ENCODE measurements at regions not wholly inside any gene's neighbourhood (a gene's known extent, or its start where the extent isn't known, plus 50 kb on each side); places are given as distances from the start of the nearest gene placed in this dataset.

GRCh38 chr1:229841230-229841629 is 215.2 kb downstream of the URB2 start:
- no peak overlapping the region for H3K27ac ChIP-seq (ENCODE audit: low read depth, low read length, severe bottlenecking)
- 80 to 84% methylated on average over 4 to 5 of the region's 5 CpGs for WGBS, 2 experiments (ENCODE audit: insufficient coverage in 2 of 2)
- no peaks in the 10 kb centered on the region for H3K4me1 ChIP-seq (ENCODE audit: control insufficient read depth, insufficient read depth, low read length, poor library complexity, severe bottlenecking)
- no peaks in the 10 kb centered on the region for H3K36me3 ChIP-seq (ENCODE audit: control insufficient read depth, insufficient read depth, low read length)
- H3K4me3 ChIP-seq (ENCODE audit: extremely low read depth, insufficient read depth, low read length, poor library complexity, severe bottlenecking): no peak overlapping the region
- no peaks in the 10 kb centered on the region for H3K9me3 ChIP-seq (ENCODE audit: control insufficient read depth, low read length)

GRCh38 chr1:229842302-229843255 is 216.5 kb downstream of the URB2 start:
- Histone ChIP-seq H3K4me1 (ENCODE audit: control insufficient read depth, insufficient read depth, low read length, poor library complexity, severe bottlenecking) (no peaks in the 10 kb centered on the region), H3K9me3 (ENCODE audit: control insufficient read depth, low read length) (no peaks in the 10 kb centered on the region), H3K27ac (ENCODE audit: low read depth, low read length, severe bottlenecking) (no peak overlapping the region), H3K36me3 (ENCODE audit: control insufficient read depth, insufficient read depth, low read length) (no peaks in the 10 kb centered on the region), H3K4me3 (ENCODE audit: extremely low read depth, insufficient read depth, low read length, poor library complexity, severe bottlenecking) (no peak overlapping the region)
- WGBS, 2 experiments (ENCODE audit: insufficient coverage in 2 of 2): 81 to 87% methylated on average over 4 to 7 of the region's 10 CpGs

DNA sequence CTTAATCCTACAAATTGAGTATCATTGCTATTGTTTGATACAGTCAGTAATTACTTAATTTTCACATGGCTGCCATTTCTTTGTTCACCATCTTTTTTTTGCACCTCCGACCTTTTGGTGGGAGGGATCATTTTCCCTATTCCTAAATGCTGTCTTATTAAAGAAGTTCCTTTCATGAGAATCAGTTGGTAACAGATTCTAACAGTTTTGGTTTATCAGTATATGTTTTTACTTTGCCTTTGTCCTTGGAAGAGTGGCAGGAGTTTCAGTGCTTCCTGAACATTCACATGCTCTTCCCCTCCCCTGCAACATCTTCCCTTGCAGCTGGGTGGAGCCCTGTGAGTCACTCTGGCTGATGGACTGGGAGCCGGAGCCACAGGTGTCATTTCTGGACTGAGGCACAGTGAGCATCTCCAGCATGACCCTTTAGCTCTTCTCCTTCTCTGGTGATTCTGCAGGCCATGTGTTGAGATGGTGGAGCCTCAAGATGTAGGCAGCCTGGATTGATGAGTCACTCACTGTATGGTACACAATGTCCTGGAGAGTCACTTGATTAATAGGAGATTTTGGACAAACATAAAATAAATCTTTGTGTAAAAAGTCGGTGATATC is 217.7 kb downstream of the URB2 start:
- no peaks in the 10 kb centered on the region for H3K9me3 ChIP-seq (ENCODE audit: control insufficient read depth, low read length)
- no peaks in the 10 kb centered on the region for H3K4me1 ChIP-seq (ENCODE audit: control insufficient read depth, insufficient read depth, low read length, poor library complexity, severe bottlenecking)
- 63 to 77% methylated on average over 1 to 2 of the region's 3 CpGs for WGBS, 2 experiments (ENCODE audit: insufficient coverage in 2 of 2)
- H3K4me3 ChIP-seq (ENCODE audit: extremely low read depth, insufficient read depth, low read length, poor library complexity, severe bottlenecking): no peak overlapping the region
- H3K36me3 ChIP-seq (ENCODE audit: control insufficient read depth, insufficient read depth, low read length): no peaks in the 10 kb centered on the region
- H3K27ac ChIP-seq (ENCODE audit: low read depth, low read length, severe bottlenecking): no peak overlapping the region

GRCh38 chr1:229844675-229845074 is 218.6 kb downstream of the URB2 start:
- Histone ChIP-seq H3K36me3 (ENCODE audit: control insufficient read depth, insufficient read depth, low read length) (no peaks in the 10 kb centered on the region), H3K4me1 (ENCODE audit: control insufficient read depth, insufficient read depth, low read length, poor library complexity, severe bottlenecking) (no peaks in the 10 kb centered on the region), H3K27ac (ENCODE audit: low read depth, low read length, severe bottlenecking) (no peak overlapping the region), H3K9me3 (ENCODE audit: control insufficient read depth, low read length) (no peaks in the 10 kb centered on the region), H3K4me3 (ENCODE audit: extremely low read depth, insufficient read depth, low read length, poor library complexity, severe bottlenecking) (no peak overlapping the region)
- 89 to 93% methylated on average over 6 of the region's 6 CpGs for WGBS, 2 experiments (ENCODE audit: insufficient coverage in 2 of 2)

- Histone ChIP-seq H3K9me3 (ENCODE audit: control insufficient read depth, low read length) (no peaks in the 10 kb centered on the region), H3K4me1 (ENCODE audit: control insufficient read depth, insufficient read depth, low read length, poor library complexity, severe bottlenecking) (no peaks in the 10 kb centered on the region), H3K27ac (ENCODE audit: low read depth, low read length, severe bottlenecking) (no peak overlapping the region), H3K4me3 (ENCODE audit: extremely low read depth, insufficient read depth, low read length, poor library complexity, severe bottlenecking) (no peak overlapping the region), H3K36me3 (ENCODE audit: control insufficient read depth, insufficient read depth, low read length) (no peaks in the 10 kb centered on the region)
- WGBS, 2 experiments (ENCODE audit: insufficient coverage in 2 of 2): 77 to 100% methylated on average over 2 to 3 of the region's 4 CpGs
These were observed 219.5 kb downstream of the URB2 start for GRCh38 chr1:229845410-229846138.

DNA sequence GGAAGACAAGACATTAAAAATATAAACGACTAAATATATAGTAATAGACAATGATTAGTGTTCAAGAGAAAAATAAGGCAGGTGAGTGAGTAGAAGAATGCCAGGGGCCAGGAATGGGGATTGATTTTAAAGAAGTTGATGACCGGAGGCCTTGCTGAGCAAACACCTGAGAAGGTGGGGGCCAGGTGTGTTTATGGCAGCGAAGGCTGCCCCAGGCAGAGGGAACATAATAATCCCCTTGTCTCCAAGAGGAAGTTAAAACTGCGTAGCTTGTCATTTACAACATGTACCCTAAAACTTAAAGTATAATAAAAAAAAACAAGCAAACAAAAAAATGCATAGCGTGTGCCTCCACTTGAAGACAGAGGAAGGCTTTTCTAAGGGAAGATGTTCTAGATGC is 220.3 kb downstream of the URB2 start:
- Histone ChIP-seq H3K27ac (ENCODE audit: low read depth, low read length, severe bottlenecking) (no peak overlapping the region), H3K36me3 (ENCODE audit: control insufficient read depth, insufficient read depth, low read length) (no peaks in the 10 kb centered on the region), H3K9me3 (ENCODE audit: control insufficient read depth, low read length) (no peaks in the 10 kb centered on the region), H3K4me1 (ENCODE audit: control insufficient read depth, insufficient read depth, low read length, poor library complexity, severe bottlenecking) (no peaks in the 10 kb centered on the region), H3K4me3 (ENCODE audit: extremely low read depth, insufficient read depth, low read length, poor library complexity, severe bottlenecking) (no peak overlapping the region)
- WGBS, 2 experiments (ENCODE audit: insufficient coverage in 2 of 2): 83 to 93% methylated on average over 2 to 3 of the region's 5 CpGs

GRCh38 chr1:229848752-229849677 is 218.0 kb upstream of the GALNT2 start:
- H3K4me3 ChIP-seq (ENCODE audit: extremely low read depth, insufficient read depth, low read length, poor library complexity, severe bottlenecking): no peak overlapping the region
- H3K9me3 ChIP-seq (ENCODE audit: control insufficient read depth, low read length): no peaks in the 10 kb centered on the region
- 43 to 78% methylated on average over 1 to 6 of the region's 9 CpGs for WGBS, 2 experiments (ENCODE audit: insufficient coverage in 2 of 2)
- H3K27ac ChIP-seq (ENCODE audit: low read depth, low read length, severe bottlenecking): no peak overlapping the region
- H3K4me1 ChIP-seq (ENCODE audit: control insufficient read depth, insufficient read depth, low read length, poor library complexity, severe bottlenecking): no peaks in the 10 kb centered on the region
- no peaks in the 10 kb centered on the region for H3K36me3 ChIP-seq (ENCODE audit: control insufficient read depth, insufficient read depth, low read length)

DNA sequence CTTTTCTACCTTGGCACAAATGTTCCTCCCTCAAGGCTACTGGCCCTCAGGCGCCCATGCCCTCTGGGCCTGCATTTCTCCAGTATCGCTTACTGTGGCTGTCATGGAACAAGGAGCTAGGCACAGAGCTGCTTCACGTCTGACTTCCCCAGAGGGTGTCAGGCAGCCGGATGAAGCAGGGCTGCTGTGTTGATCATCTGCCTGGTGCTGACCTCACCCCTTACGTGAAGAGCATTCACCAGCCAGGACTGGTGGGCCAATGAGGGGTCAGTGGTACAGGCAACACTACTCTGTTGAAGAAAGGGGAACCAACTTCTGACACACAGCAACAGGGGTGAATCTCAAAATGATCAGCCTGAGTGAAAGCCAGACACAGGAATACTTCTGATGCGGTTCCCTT is 215.5 kb upstream of the GALNT2 start:
- 82 to 83% methylated on average over 6 of the region's 6 CpGs for WGBS, 2 experiments (ENCODE audit: insufficient coverage in 2 of 2)
- no peaks in the 10 kb centered on the region for H3K4me1 ChIP-seq (ENCODE audit: control insufficient read depth, insufficient read depth, low read length, poor library complexity, severe bottlenecking)
- no peaks in the 10 kb centered on the region for H3K36me3 ChIP-seq (ENCODE audit: control insufficient read depth, insufficient read depth, low read length)
- no peak overlapping the region for H3K4me3 ChIP-seq (ENCODE audit: extremely low read depth, insufficient read depth, low read length, poor library complexity, severe bottlenecking)
- no peaks in the 10 kb centered on the region for H3K9me3 ChIP-seq (ENCODE audit: control insufficient read depth, low read length)
- no peak overlapping the region for H3K27ac ChIP-seq (ENCODE audit: low read depth, low read length, severe bottlenecking)

GRCh38 chr1:229853751-229854150 is 213.3 kb upstream of the GALNT2 start:
- no peak overlapping the region for H3K27ac ChIP-seq (ENCODE audit: low read depth, low read length, severe bottlenecking)
- 90% methylated on average over 2 of the region's 3 CpGs; no CpG with 5 or more reads in 1 of the 2 experiments for WGBS, 2 experiments (ENCODE audit: insufficient coverage in 2 of 2)
- no peaks in the 10 kb centered on the region for H3K9me3 ChIP-seq (ENCODE audit: control insufficient read depth, low read length)
- H3K36me3 ChIP-seq (ENCODE audit: control insufficient read depth, insufficient read depth, low read length): no peaks in the 10 kb centered on the region
- no peak overlapping the region for H3K4me3 ChIP-seq (ENCODE audit: extremely low read depth, insufficient read depth, low read length, poor library complexity, severe bottlenecking)
- peaks cover 4% of the 10 kb centered on the region for H3K4me1 ChIP-seq (ENCODE audit: control insufficient read depth, insufficient read depth, low read length, poor library complexity, severe bottlenecking)

GRCh38 chr1:229854620-229855019 is 212.4 kb upstream of the GALNT2 start:
- H3K4me1 ChIP-seq (ENCODE audit: control insufficient read depth, insufficient read depth, low read length, poor library complexity, severe bottlenecking): peaks cover 4% of the 10 kb centered on the region
- H3K27ac ChIP-seq (ENCODE audit: low read depth, low read length, severe bottlenecking): no peak overlapping the region
- H3K36me3 ChIP-seq (ENCODE audit: control insufficient read depth, insufficient read depth, low read length): no peaks in the 10 kb centered on the region
- H3K9me3 ChIP-seq (ENCODE audit: control insufficient read depth, low read length): no peaks in the 10 kb centered on the region
- H3K4me3 ChIP-seq (ENCODE audit: extremely low read depth, insufficient read depth, low read length, poor library complexity, severe bottlenecking): no peak overlapping the region
- 100% methylated on average over 1 of the region's 1 CpG for WGBS, 2 experiments (ENCODE audit: insufficient coverage in 2 of 2)

Measured in mesodermal cell (in vitro differentiated cells).